Keratinocyte (primary cell): ENCODE measurements at regions not wholly inside any gene's neighbourhood (a gene's known extent, or its start where the extent isn't known, plus 50 kb on each side); places are given as distances from the start of the nearest gene placed in this dataset.

ENCODE experiments used
- CTCF ChIP-seq, 3 experiments: IDR thresholded peaks in 1 of 3; conservative IDR thresholded peaks in 1 of 3; optimal IDR thresholded peaks in 1 of 3; 2 replicates in 2 of 3; 3 replicates in 1 of 3; pipeline versions ENCODE3 to v1.5.1; 2011; ENCODE audit warnings: low read length in 3 of 3, mild to moderate bottlenecking in 3 of 3, moderate library complexity in 2 of 3, control low read depth in 1 of 3, inconsistent platforms in 1 of 3; ENCODE audit not compliant: insufficient read depth in 2 of 3; ENCODE audit errors: extremely low read depth in 1 of 3
- EZH2 ChIP-seq: IDR thresholded peaks from one replicate; pipeline ENCODE4 v1.6.1; 2012; ENCODE audit warnings: inconsistent platforms, mild to moderate bottlenecking, low read length, moderate library complexity

DNA sequence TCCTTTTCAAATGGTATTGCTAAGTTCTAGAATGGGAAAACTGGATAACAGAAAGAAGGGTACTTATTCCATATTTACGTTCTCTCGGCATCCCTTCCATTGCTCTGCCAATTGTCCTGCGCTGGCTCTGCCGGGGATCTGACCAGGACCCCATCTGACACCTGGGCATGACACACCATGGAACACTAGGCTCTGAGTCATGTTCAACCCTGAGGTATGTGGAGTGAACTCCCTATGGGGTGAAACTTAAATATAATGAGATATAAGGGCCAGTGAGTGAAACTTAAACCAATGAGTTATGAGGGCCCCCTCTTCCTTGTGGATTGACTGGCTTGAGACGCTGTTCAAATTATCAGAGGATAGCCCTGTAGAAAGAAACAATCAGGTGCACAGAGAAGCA is 55.1 kb upstream of the ZEB1 start:
- TF ChIP-seq CTCF (optimal IDR thresholded peaks at IDR 0.05 in 1 of 3, IDR thresholded peaks at IDR 0.05 in 1 of 3, conservative IDR thresholded peaks at IDR 0.05 in 1 of 3; ENCODE audit: extremely low read depth in 1 of 3, insufficient read depth in 2 of 3, low read length in 3 of 3) = no peak
- TF ChIP-seq EZH2 = no peak
